Fibroblast of lung (primary cell): ENCODE measurements at regions not wholly inside any gene's neighbourhood (a gene's known extent, or its start where the extent isn't known, plus 50 kb on each side); places are given as distances from the start of the nearest gene placed in this dataset.

Source experiments
- DNase-seq, 2 donors: peaks; one replicate each; pipeline versions ENCODE4 v3.0.0 to v3.0.0-alpha.2; 2010; ENCODE audit warnings: low read depth in 2 of 2
- H2AFZ ChIP-seq: 2 replicates; pipeline ENCODE4 v1.5.1; 2012; ENCODE audit warnings: low read length, control low read depth, inconsistent platforms
- H3K27ac ChIP-seq: 2 replicates; pipeline ENCODE4 v1.5.1; 2011; ENCODE audit warnings: low read length, control low read depth; ENCODE audit not compliant: insufficient read depth
- H3K27me3 ChIP-seq: 2 replicates; pipeline ENCODE4 v1.5.1; 2011; ENCODE audit warnings: mild to moderate bottlenecking, low read length; ENCODE audit not compliant: control insufficient read depth, insufficient read depth
- H3K36me3 ChIP-seq: 2 replicates; pipeline ENCODE4 v1.5.1; 2011; ENCODE audit warnings: low read length; ENCODE audit not compliant: control insufficient read depth, insufficient read depth
- H3K4me1 ChIP-seq: 2 replicates; pipeline ENCODE4 v1.5.1; 2011; ENCODE audit warnings: low read length; ENCODE audit not compliant: control insufficient read depth, insufficient read depth; ENCODE audit errors: extremely low read depth
- H3K4me2 ChIP-seq: 2 replicates; pipeline ENCODE4 v1.5.1; 2011; ENCODE audit warnings: low read length, control low read depth; ENCODE audit not compliant: insufficient read depth; ENCODE audit errors: extremely low read depth
- H3K4me3 ChIP-seq, 4 experiments: fragments of 200-600 bp in 1 of 4; sonication (generic) in 1 of 4; replicated peaks in 1 of 4; 2 replicates each; pipeline ENCODE4 v1.5.1; 2011 to 2016; ENCODE audit warnings: low read length in 4 of 4, low read depth in 3 of 4, mild to moderate bottlenecking in 3 of 4, control low read depth in 2 of 4, inconsistent platforms in 1 of 4, mixed read lengths in 1 of 4; ENCODE audit not compliant: insufficient read depth in 1 of 4; ENCODE audit errors: control extremely low read depth in 1 of 4
- H3K79me2 ChIP-seq: 2 replicates; pipeline ENCODE4 v1.5.1; 2012; ENCODE audit warnings: mild to moderate bottlenecking, low read length, inconsistent platforms; ENCODE audit not compliant: control insufficient read depth, insufficient read depth
- H3K9ac ChIP-seq: 2 replicates; pipeline ENCODE4 v1.5.1; 2011; ENCODE audit warnings: mild to moderate bottlenecking, low read length, control low read depth; ENCODE audit not compliant: insufficient read depth
- H3K9me3 ChIP-seq: 2 replicates; pipeline ENCODE4 v1.5.1; 2012; ENCODE audit warnings: low read depth, low read length; ENCODE audit not compliant: control insufficient read depth, insufficient read depth
- H4K20me1 ChIP-seq: 2 replicates; pipeline ENCODE4 v1.5.1; 2011; ENCODE audit warnings: low read length; ENCODE audit not compliant: control insufficient read depth, insufficient read depth; ENCODE audit errors: extremely low read depth
- EZH2 ChIP-seq: IDR thresholded peaks from 2 replicates; pipeline ENCODE4 v1.5.1; 2012; ENCODE audit warnings: low read length, control low read depth, mild to moderate bottlenecking; ENCODE audit errors: missing control alignments
- TF ChIP-seq, protein P1 (sequence below), 2 donors: IDR thresholded peaks in 1 of 2; conservative IDR thresholded peaks in 1 of 2; 1 replicate in 1 of 2; 2 replicates in 1 of 2; pipeline ENCODE4 v1.5.1; 2011 to 2012; ENCODE audit warnings: low read length in 2 of 2, control low read depth in 1 of 2, inconsistent platforms in 1 of 2, low read depth in 1 of 2, mild to moderate bottlenecking in 1 of 2

DNA sequence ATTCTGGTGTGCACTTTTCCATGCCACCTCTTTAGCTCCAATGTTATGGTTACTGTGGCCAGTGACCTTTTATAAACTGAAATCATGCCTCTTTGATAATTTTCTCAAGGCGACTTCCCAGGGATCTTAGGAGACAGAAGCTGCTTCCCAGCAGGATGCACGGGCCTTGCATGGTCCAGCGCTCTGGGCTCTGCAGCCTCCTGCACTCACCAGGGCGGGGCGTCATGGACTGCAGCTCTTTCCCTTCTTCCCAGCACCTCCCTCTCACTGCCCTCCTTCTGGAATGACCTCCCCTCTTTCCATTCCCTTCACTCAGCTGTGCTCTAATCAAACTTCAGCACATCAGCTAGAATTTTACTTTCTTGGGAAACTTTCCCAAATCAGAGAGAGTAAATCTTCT lies 318.3 kb downstream of the IRS2 start:
- no peak for TF ChIP-seq EZH2
- TF ChIP-seq, protein P1, sequence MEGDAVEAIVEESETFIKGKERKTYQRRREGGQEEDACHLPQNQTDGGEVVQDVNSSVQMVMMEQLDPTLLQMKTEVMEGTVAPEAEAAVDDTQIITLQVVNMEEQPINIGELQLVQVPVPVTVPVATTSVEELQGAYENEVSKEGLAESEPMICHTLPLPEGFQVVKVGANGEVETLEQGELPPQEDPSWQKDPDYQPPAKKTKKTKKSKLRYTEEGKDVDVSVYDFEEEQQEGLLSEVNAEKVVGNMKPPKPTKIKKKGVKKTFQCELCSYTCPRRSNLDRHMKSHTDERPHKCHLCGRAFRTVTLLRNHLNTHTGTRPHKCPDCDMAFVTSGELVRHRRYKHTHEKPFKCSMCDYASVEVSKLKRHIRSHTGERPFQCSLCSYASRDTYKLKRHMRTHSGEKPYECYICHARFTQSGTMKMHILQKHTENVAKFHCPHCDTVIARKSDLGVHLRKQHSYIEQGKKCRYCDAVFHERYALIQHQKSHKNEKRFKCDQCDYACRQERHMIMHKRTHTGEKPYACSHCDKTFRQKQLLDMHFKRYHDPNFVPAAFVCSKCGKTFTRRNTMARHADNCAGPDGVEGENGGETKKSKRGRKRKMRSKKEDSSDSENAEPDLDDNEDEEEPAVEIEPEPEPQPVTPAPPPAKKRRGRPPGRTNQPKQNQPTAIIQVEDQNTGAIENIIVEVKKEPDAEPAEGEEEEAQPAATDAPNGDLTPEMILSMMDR (conservative IDR thresholded peaks at IDR 0.05 in 1 of 2, IDR thresholded peaks at IDR 0.05 in 1 of 2; ENCODE audit: low read depth in 1 of 2, low read length in 2 of 2): no peak
- H3K27me3 ChIP-seq: no peaks in the 10 kb centered on the region
- no peak overlapping the region for H3K27ac ChIP-seq
- H3K4me3 ChIP-seq: no peak overlapping the region
- H4K20me1 ChIP-seq: no peaks in the 10 kb centered on the region
- DNase-seq: no peak
- no peaks in the 10 kb centered on the region for H3K9me3 ChIP-seq
- H3K36me3 ChIP-seq: no peaks in the 10 kb centered on the region
- no peaks in the 10 kb centered on the region for H3K4me1 ChIP-seq
- H3K79me2 ChIP-seq: no peaks in the 10 kb centered on the region
- H2AFZ ChIP-seq: no peak overlapping the region
- no peak overlapping the region for H3K4me2 ChIP-seq
- no peak overlapping the region for H3K9ac ChIP-seq

DNA sequence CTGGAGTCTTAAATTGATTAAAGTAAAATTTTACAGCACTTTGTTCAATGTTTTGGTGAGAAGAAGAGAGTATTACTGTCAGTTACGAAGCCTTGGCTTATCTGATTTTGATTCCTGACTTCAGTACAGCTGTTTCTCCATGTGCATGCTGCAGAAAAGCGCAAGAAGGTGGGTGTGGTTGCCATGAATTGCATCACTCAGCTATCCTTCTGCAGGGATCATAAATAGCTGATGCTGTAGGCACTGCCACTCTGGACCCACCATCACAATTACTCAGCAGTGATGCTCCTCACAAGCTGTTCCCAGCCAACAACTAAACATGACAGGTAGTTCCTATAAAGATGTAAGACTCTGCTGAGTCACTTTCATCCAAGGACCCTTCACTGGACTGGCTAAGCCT lies 321.2 kb downstream of the IRS2 start:
- Histone ChIP-seq H3K9ac (no peak overlapping the region), H3K79me2 (no peaks in the 10 kb centered on the region), H4K20me1 (no peaks in the 10 kb centered on the region), H2AFZ (no peak overlapping the region), H3K27ac (no peak overlapping the region), H3K4me3 (no peak overlapping the region), H3K27me3 (no peaks in the 10 kb centered on the region), H3K4me1 (no peaks in the 10 kb centered on the region), H3K9me3 (no peaks in the 10 kb centered on the region), H3K4me2 (no peak overlapping the region), H3K36me3 (no peaks in the 10 kb centered on the region)
- peak in 1 of 2 donors; percentile 81 for DNase-seq
- TF ChIP-seq, protein P1 (conservative IDR thresholded peaks at IDR 0.05 in 1 of 2, IDR thresholded peaks at IDR 0.05 in 1 of 2; ENCODE audit: low read depth in 1 of 2, low read length in 2 of 2): no peak
- no peak for TF ChIP-seq EZH2

DNA sequence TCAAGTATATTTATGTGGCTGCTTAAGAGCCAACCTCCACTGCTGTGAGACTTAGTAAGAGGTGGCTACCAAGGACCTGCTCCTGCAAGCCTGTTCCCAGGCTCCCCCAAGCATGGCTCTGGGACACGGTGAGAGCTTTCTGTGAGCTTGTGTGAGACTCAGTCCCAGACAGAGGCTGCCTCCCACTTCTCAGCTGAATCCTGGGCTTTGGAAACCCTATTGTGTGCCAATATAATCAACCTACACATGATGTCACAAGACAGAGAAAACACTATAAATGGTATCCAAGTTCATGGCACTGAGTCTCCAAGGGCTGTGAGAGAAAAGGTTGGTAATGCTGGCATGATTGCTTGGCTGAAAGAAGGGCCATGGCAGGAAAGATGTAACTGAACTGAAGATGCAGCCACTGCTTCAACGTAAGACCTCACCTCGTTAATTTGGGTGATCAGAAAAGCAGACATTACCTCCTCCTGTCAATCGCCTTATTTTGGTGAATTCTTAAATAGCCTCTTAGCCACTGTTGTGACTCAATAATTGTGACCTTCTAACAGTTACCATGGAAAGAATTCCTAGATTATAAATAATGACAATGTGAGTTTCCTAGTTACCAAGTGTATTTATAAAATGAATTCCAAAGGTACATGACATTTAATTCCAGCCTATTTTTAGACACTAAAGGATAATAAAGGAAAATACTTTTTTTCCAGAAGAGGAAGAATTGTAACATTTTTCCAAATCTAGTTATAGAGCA lies 332.0 kb downstream of the IRS2 start:
- Histone ChIP-seq H3K9ac (no peak overlapping the region), H3K4me1 (peaks cover 3% of the 10 kb centered on the region), H3K27ac (peak overlapping the region; percentile 23), H3K4me2 (no peak overlapping the region), H3K79me2 (no peaks in the 10 kb centered on the region), H4K20me1 (no peaks in the 10 kb centered on the region), H3K36me3 (no peaks in the 10 kb centered on the region), H3K27me3 (no peaks in the 10 kb centered on the region), H2AFZ (no peak overlapping the region), H3K4me3 (no peak overlapping the region), H3K9me3 (no peaks in the 10 kb centered on the region)
- peak; percentile 9 to 60 for DNase-seq
- TF ChIP-seq, protein P1 (conservative IDR thresholded peaks at IDR 0.05 in 1 of 2, IDR thresholded peaks at IDR 0.05 in 1 of 2; ENCODE audit: low read depth in 1 of 2, low read length in 2 of 2): no peak
- TF ChIP-seq EZH2: no peak
